Activated gamma-delta T cell treated with anti-CD3 and anti-CD28 coated beads, Interleukin-2, amount 50 U/mL, for 16 hours (primary cell): ENCODE measurements at regions not wholly inside any gene's neighbourhood (a gene's known extent, or its start where the extent isn't known, plus 50 kb on each side); places are given as distances from the start of the nearest gene placed in this dataset.
"Not testable (repeated sequence)": the region's sequence is repeated elsewhere in the genome, so short reads cannot be mapped to it uniquely, and the experiment has no call there.

Experiments used
- DNase-seq: peaks from one replicate; pipeline ENCODE4 v3.0.0-alpha.2; 2020; ENCODE audit warnings: low read depth

- no peak for DNase-seq
Observed at GRCh38 chr2:121132054-121132761, 152.8 kb downstream of the TFCP2L1 start.

DNA sequence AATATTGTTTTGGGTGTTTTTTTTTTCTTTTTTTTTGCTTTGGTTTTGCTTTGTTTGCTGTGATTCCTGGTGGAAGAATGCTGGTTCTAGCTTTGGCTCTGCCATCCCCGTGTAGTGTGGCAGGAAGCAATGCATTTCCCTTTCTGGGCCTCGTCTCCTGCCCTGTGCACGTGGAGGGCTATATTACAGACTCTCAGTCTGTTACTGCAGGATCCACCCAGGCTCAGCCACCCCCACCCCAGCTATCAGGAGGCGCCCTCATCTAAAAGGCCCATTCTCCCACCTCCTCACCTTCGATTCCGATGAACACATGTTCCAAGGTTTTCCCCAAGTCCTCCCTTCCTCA is 152.3 kb downstream of the TFCP2L1 start:
- no peak for DNase-seq

- DNase-seq: no peak
Observed at GRCh38 chr2:121133551-121134319, 151.3 kb downstream of the TFCP2L1 start.

DNA sequence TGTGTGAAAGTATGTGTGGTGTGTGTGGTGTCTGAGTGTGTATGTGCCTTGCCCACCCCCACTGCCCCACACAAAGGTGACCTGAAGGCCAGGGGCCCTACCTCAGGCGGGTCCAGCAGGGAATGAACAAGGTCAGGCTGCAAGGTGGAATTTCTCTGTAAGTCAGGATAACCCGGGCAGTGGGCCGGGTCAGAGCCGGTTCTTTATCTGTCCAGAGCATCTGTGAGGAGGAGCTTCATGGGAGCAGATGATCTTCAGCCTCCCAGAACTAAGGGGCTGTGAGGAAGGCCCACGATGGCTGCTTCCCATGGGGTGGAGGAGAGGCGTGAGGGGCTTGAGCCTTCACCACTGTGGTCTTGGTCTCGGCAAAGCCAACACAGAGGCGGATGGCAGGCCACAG is 150.3 kb downstream of the TFCP2L1 start:
- no peak for DNase-seq

DNA sequence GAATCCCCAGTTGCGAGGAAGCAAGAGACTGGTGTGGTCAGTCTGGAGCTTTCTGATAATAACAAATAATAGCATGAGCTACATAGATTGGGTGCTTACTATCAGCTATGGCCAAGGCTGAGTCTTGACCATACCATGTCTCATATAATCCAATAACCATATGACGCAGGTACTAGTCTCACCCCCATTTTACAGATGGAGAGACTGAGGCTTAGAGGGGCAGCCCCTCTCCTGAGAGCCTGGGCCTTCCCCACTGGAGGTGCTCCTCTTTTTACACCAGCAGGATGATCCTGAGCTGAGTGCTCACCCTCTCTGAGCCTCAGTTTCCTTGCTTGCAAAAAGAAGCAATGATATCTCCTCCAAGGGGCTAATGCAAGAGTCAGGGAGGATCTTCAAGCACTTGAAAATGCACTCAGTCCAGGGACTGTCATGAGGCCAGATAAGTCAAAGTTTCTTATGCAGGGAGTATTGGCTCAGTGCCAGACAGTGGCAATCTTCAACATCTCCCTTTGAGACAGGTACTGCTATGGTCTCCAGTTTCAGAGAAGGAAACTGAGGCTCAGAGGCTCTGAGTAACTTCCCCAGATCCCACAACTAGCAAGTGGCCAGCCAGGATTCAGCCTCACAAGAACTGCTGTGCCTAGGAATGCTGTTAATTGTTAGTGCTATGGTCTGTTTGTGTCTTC is 149.7 kb downstream of the TFCP2L1 start:
- DNase-seq: no peak

DNA sequence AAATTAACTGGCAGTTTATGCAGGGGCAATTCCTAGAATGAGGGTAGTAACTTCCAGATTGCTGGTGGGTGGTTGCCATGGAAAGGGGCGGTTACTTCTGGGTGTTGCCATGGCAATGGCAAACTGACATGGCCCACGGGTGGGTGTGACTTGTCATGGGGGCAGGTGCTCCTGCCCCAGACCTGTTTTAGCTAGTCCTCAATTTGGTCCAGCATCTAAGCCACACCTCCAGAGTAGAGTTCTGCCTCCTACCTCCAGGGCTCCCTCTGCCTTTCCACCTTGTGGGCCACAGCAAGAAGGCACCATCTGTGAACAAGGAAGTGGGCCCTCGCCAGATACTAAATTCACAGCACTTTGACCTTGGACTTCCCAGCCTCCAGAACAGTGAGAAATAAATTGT is 148.7 kb downstream of the TFCP2L1 start:
- DNase-seq: no peak

DNA sequence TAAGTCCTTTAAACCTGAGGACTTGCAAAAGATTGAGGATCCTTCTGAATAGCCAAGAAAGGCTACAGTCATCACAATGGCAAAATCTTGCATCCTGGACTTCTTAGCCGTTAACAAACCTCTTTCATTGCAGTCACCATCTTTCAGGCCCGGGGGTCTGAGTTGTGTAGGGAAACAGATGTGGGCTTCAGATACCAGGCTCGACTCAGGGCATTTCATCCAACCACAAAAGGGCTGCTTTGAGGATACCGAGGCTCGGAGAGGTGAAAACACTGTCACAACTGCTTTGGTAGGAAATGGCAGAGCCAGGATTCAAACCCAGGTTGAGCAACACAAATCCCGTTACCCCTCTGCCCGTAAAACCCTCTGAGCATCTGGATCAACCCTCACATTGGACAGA is 147.4 kb downstream of the TFCP2L1 start:
- no peak for DNase-seq

DNA sequence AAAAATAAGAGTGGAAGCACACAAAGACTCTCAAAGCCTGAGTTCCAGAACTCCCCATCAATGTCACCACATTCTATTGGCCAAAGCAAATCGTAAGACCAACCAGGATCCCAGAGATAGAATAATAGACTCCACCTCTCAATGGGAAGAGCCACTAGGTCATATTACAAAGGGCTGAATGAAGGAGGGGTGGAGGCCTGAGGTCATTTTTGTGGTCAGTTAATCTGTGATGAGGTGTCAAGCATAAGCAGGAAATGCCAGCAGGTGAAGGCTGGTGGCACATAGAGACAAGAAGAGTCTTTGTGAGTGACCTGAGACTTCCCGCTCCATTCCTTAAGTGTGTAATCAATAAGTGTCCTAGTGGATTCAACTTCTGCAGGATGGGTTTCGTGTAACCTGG is 144.3 kb downstream of the TFCP2L1 start:
- no peak for DNase-seq

DNA sequence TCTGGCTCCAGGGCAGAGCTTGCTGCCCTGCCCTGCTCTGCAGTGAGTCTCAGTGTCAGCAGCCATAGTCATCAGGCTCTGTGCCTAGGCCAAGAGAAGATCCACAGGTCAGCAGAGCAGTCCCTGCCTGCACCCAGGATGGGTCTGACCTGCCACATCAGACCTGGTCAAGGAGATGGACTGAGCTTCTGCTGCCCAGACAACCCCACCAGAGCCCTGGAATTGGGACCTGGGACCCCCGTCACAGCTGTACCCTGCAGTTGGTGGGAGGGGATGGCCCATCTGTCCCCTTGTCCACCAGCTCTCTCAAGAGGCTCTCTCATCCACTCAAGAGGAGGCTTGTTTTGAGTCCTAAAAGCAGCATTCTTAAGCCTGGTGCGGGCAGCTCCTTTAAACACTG is 142.6 kb downstream of the TFCP2L1 start:
- no peak for DNase-seq

DNA sequence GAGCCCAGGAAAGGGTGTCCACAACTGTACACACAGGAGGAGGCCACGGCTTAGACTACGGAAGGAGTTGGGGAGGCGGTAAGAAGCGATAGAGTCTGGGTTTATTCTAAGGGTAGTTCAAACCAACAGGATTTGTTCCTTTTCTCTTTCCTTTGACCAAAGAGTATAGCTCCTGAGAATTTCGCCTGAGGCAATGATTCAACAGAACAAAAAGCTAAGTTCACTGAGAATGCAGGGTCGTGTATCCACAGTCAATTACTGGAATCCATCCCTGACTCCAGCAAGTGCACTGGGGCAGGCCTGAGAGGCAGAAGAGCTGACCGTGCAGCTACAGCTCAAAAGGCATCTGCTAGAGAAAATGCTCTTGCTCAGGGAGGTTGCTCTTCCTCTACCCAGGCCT is 140.9 kb downstream of the TFCP2L1 start:
- DNase-seq: no peak

GRCh38 chr2:121146630-121147029 is 138.4 kb downstream of the TFCP2L1 start:
- DNase-seq: no peak

DNA sequence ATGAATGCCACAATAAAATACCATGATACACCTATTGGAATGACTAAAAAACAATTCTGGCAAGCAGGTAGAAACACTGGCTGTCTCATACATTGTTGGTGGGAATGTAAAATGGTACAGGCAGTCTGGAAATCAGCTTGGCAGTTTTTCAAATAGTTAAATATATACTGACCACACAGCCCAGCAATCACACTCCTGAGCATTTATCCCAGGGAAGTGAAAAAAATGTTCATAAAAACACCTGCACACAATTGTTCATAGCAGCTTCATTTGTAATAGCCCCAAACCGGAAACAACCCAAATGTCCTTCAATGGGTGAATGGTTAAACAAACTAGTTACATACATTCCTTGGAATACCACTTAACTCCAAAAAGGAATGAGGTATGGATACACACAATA is 137.2 kb downstream of the TFCP2L1 start:
- no peak for DNase-seq

DNA sequence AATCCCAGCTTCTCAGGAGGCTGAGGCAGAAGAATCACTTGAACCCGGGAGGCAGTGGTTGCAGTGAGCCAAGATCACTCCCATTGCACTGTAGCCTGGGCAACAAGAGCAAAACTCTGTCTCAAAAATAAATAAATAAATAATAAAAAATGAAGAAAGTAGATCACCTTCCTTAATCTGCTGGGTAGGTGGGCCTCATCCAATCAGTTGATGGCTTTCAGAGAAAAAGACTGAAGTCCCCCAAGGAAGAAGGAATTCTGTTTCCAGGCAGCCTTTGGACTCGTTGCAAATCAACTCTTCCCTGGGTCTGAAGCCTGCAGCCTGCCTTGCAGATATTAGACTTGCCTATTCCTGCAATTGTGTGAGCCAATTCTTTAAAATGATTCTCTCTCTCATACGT is 136.5 kb downstream of the TFCP2L1 start:
- no peak for DNase-seq

- no peak for DNase-seq
Observed at GRCh38 chr2:121149384-121149783, 135.6 kb downstream of the TFCP2L1 start.

- DNase-seq: no peak
Observed at GRCh38 chr2:121150126-121150525, 134.9 kb downstream of the TFCP2L1 start.

GRCh38 chr2:121150713-121151112 is 134.3 kb downstream of the TFCP2L1 start:
- DNase-seq: no peak

GRCh38 chr2:121151311-121152109 is 133.5 kb downstream of the TFCP2L1 start:
- DNase-seq: no peak

DNA sequence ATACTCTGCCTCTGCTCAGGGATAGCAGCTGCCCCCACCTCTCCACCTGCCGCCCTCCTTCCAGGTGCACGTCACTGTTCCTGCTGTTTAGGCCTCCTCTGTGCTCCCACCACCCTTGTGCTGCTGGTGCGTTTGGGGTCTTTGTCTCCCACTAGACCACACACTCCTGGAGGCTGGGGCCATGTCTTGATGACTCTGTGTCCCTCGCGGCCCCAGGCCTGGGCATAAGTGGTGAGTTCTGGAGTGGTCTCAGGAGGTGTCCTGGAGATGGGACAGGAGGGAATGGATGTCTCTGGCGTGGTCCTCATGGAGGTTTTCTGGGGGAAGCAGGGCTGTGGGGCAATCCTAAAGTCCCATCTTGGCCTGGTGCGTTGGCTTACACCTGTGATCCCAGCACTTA is 132.1 kb downstream of the TFCP2L1 start:
- DNase-seq: no peak

DNA sequence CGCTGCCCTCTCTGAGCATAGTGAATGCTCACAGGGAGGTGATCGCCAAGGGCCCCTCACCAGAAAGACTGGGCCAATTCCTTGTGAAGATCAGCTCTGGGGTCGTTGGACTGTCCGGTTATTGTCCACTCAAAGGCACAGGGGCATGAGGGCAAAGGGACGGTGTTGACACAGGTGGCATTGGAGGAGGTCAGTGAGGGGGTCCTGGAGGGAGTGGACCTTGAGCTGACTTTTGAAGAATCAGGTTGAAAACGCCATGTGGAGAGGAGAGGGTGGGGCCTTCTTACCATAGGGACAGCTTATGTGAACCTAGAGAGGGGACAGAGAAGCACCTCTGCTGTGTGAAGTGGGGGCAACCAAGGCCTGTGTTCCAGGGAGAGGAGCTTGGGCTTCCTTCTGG is 131.5 kb downstream of the TFCP2L1 start:
- no peak for DNase-seq

DNA sequence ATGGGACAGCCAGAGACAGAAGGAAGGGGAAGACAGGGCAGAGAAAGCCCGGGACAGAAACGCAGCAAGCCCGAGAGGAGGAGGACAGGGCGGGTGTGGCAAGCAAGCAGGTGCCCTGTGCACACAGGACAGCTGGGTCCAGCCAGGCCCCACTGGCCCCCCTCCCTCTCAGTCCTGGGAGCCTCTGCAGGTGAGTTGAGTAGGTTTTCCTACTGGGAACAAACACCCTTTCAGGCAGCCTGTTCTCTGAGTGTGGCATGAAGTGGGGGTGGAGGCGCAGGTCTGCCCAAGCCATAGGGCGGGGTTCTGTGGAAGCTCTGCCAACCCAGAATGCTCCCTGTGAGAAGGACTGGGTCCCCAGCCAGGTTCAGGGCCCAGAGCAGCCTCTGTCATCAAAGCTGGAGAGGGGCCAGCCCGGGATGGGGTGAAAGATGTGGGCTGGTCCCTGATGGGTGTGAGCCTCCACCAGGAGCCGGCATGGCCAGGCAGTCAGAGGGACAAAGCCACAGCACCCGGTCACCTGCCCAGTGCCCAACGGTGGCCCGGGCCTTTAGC is 129.4 kb downstream of the TFCP2L1 start:
- DNase-seq: no peak

DNA sequence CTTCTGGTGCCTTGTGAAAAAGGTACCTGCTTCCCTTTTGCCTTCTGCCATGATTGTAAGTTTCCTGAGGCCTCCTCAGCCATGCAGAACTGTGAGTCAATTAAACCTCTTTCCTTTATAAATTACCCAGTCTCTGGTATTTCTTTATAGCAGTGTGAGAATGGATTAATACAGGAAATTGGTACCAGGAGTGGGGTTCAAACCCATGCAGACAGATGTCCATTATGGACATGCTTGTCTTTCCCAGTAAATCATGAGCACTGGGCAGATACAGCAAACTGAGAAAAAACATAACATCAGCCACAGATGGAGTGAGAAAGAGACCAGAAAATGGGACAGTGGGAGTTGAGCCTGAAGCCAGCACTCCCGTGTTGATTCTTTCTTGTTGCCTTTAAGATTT is 127.5 kb downstream of the TFCP2L1 start:
- DNase-seq: not testable (repeated sequence)
